SHP77 treated with DMSO at 0.1 percent for 48 hours (cell line): ENCODE measurements at regions not wholly inside any gene's neighbourhood (a gene's known extent, or its start where the extent isn't known, plus 50 kb on each side); places are given as distances from the start of the nearest gene placed in this dataset.
"Not testable (repeated sequence)": the region's sequence is repeated elsewhere in the genome, so short reads cannot be mapped to it uniquely, and the experiment has no call there.

Source experiments
- DNase-seq: peaks from one replicate; lab custom pipeline; 2025; lab: John Stamatoyannopoulos, UW

GRCh38 chr6:6724539-6725467 lies 136.3 kb downstream of the LY86 start:
- DNase-seq = peak; percentile 44

DNA sequence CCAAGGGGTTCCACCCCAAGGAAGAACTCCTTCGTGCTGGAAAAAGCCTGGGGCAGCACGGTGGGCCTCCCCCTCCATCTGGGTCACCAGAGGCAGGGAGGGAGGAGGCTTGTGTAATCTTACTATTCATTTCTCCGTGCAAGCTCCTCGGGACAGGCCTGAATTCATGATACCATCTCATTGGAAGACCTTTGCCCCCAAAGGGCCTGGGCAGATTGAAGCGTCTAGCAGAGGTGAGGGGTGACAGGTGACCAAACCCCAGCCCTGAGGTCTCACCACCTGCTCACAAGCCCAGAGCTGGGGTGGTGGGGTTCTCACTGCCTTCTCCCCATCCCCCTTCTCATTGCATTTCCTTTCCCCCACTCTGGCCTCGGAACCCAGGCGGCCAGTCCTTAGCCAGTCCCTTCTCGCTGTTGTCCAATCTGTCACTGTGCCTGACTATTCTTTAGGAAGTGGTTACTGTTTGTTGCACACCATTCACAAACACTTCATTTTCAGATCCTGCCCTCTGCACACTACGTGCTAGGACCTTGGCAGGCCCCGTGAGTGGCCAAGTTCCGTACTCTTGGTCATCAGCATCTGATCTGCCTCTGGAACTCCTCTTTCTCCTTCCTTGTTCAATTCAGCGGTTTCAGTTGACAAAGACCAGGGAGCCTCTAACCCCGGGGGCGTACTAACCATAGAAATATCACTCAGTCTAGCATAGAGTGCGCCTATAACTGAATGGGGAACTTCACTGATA lies 137.1 kb downstream of the LY86 start:
- DNase-seq = no peak

GRCh38 chr6:6728169-6728941 lies 139.8 kb downstream of the LY86 start:
- DNase-seq = no peak

- no peak for DNase-seq
These were observed 141.5 kb downstream of the LY86 start for GRCh38 chr6:6729971-6730370.

DNA sequence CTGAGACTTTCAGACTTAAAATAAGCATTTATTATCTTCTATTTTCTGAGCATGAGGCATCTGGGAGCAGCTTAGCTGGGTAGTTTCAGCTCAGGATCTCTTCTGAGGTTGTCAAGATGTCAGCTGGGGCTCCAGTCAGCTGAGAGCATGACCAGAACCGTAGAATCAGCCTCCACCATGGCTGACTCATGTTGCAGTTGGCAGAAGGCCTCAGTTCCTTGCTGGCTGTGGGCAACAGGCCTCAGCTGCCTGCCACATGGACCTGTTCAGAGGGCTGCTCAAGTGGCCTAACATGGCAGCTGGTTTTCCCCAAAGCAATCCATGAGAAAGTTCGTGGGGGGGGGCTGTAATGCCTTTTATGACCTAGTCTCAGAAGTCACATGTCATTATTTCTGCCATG lies 142.3 kb downstream of the LY86 start:
- no peak for DNase-seq

- DNase-seq = no peak
These were observed 146.3 kb downstream of the LY86 start for GRCh38 chr6:6734479-6735465.

- DNase-seq = no peak
These were observed 148.5 kb downstream of the LY86 start for GRCh38 chr6:6736791-6737654.

DNA sequence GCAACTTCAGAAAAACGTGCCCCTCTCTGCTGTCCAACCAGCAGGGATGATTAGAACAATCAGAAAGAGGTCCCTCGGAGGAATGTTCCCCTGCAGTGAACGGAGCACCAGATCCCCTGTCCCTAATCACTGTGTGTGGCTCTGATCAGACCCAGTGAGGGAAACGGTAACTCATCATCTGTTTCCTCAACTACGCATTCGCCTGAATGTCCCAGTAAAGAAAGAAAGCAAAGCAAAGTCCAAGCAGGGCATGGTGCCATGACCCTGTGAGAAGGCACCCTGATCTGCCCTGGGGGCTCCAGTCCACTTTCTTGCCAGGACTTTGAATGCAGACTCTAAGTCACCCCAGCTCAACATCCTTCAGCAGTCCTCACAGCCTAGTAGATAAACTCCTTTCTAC lies 149.2 kb downstream of the LY86 start:
- no peak for DNase-seq

- DNase-seq = no peak
These were observed 149.6 kb downstream of the LY86 start for GRCh38 chr6:6738108-6738507.

DNA sequence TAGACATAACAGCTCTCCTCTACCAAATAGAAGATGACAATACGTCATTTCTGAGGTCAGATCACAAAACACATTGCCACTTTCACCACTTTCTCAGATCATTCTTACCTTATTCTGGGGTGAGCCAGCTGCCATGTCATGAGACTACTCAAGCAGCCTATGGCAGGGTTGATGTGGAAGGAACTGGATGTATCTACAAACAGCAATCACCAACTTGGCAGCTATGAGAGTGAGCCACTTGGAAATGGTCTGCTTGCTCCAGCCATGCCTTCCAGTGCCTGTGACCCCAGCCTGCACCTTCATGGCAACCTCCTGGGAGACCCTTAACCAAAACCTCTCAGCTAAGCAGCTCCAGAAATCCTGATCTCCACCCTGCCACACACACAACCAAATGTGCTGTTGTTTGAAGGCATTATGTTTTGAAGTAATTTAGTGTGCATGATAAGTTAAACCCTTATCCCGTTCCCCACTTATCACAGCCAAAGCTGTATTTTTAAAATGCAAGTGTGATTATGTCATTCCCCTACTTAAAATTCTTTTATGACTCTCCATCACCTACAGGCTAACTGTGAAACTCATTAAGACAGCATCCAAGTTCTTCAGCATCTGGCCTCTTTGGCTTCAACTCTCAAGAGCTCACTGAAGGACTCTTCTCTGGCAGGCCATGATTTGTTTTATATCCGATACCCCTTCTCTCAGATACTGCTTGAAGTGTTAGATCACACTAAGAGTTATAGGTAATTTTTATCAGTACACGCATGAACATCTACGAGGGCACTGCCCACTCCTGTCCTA lies 150.6 kb downstream of the LY86 start:
- no peak for DNase-seq

DNA sequence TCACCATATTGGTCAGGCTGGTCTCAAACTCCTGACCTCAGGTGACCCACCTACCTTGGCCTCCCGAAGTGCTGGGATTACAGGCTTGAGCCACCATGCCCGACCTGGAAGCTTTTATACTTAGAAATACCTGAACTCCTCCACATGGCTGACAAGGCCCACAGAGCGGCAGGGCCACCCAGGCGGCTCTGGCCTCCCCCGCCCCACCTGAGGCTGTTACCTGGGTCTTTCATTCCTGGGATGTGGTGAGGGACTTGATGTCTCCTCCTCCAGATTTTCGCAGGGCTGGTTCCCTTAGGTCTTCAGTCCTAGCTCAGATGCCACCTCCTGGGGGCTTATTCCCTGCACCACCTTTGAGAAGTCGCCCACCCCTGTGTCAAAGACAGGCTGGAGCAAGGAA lies 152.1 kb downstream of the LY86 start:
- no peak for DNase-seq

DNA sequence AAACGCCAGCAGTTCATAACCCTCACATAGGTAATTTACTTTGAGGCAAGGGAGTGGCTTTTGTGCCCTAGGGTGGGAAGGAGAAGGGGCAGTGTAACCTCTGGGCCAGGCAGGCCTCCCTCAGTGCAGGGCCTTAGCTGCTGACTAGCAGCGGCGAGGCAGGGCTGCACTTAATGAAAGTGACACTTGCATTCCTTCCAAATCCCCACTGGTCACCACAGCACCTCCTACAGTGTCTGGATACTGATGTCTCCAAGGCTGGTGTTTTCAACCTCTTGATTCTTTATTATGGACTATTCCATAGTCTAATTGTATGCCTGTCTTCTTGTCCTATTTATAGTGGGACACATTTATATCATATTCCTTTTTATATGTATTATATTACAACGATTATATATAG lies 152.7 kb downstream of the LY86 start:
- DNase-seq = no peak

DNA sequence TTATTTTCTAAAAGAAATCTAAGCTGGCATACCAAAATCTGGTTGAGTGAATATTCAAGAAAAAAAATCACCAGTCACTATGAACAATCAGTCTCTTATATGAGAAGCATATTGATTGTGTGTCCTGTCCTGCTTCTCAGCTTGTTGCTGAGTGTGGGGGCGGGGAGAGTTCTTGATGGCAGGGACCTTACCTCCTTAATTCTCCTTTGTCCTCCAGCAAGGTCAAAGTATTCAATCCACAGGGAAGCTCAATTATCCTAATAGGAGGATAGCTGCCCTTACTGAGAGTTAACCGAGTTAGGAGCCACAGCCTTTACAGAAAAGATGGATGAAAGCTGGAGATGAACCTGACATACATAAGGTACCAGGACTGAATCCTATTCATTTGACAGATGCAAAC lies 154.0 kb downstream of the LY86 start:
- DNase-seq = no peak

DNA sequence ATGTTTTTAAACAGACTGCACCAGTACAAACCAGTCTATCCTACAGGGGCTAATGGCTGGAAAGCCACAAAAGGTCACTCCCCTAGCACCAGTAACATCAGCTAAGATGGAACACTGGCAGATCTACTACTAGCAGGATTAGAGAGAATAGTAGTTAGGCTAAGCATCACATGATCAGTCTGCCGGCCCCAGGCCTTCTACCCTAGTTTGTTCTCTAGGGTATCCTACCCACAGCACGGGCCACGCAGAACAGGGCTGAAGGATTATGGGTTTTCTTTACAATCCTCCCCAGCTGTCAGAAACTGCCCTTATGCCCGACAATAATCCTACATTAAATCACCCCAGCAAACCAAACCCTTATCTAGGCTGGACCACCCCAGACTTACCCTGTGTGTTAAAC lies 156.0 kb downstream of the LY86 start:
- DNase-seq = no peak

DNA sequence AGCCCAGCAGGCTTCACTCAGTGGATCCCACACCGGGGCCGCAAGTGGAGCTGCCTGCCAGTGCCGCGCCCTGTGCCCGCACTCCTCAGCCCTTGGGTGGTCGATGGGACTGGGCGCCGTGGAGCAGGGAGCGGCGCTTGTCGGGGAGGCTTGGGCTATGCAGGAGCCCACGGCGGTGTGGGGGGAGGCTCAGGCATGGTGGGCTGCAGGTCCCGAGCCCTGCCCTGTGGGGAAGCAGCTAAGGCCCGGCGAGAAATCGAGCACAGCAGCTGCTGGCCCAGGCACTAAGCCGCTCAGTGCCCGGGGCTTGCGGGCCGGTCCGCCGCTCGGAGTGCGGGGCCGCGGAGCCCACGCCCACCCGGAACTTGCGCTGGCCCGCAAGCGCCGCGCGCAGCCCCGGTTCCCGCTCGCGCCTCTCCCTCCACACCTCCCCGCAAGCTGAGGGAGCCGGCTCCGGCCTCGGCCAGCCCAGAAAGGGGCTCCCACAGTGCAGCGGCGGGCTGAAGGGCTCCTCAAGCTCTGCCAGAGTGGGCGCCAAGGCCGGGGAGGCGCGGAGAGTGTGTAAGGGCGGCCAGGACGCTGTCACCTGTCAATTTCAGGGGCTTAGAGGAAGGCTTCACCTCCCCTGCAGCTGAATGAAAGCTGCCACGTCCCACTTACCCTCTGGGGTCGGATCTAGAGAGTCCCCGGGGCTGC lies 157.3 kb downstream of the LY86 start:
- not testable (repeated sequence) for DNase-seq

DNA sequence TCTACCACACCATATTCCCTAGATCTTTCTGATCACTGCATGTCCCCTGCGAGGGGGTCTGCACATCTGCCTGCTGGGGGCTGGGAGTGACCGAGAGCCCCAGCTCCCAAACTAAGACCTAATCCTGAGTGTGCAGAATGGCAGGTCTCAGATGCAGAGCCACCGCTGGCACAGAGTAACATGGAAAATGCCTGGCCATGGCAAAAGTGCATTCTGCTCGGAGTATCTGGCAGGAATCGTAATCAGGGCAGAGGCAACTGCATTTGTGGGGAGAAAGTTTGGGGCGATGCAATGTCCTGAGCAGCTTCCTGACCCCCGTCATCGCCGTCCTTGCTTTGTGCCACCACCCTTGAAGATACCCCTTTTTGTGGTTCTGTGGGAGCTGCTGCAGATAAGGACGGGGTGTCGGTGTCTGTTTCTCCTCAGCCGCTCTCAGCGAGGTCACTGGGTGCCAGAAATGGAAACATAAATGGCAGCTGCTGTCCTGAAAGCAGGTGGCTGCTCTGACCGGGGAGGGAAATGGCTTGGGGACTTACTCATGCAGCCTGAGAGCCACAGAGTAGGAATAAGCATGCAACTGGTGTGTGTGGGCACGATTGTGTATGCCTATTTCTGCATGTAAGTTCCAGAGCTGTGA lies 157.9 kb downstream of the LY86 start:
- DNase-seq = peak; percentile 37

DNA sequence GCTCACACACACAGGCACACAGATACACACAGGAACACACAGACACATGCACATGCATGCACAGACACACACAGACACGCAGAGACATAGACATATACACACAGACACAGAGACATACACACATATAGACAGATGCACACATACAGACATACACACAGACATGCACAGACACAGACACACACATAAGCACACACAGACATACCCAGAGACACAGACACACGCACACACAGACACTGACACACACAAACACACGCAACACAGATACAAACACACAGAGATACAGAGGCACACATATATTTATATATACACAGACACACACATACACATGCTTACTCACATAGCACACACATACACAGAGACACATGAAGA lies 158.4 kb downstream of the LY86 start:
- DNase-seq = no peak

GRCh38 chr6:6747371-6747770 lies 158.9 kb downstream of the LY86 start:
- DNase-seq = no peak
